Cardiac fibroblast (primary cell): ENCODE measurements at regions not wholly inside any gene's neighbourhood (a gene's known extent, or its start where the extent isn't known, plus 50 kb on each side); places are given as distances from the start of the nearest gene placed in this dataset.
A peak's percentile ranks its signal among the peaks of the same experiment; 100 is the strongest.

ENCODE experiments used
- DNase-seq, 2 donors: peaks; one replicate each; pipeline versions ENCODE4 v3.0.0 to v3.0.0-alpha.2; 2010; ENCODE audit warnings: low read depth in 2 of 2
- H3K4me3 ChIP-seq, 2 donors: replicated peaks in 1 of 2; 1 replicate in 1 of 2; 2 replicates in 1 of 2; pipeline ENCODE4 v1.5.1; 2011; ENCODE audit warnings: low read depth in 2 of 2, low read length in 2 of 2, mild to moderate bottlenecking in 2 of 2, moderate library complexity in 1 of 2
- TF ChIP-seq, protein P1 (sequence below): IDR thresholded peaks from one replicate; pipeline ENCODE4 v1.5.1; 2011; ENCODE audit warnings: low read depth, mild to moderate bottlenecking, low read length, inconsistent platforms

DNA sequence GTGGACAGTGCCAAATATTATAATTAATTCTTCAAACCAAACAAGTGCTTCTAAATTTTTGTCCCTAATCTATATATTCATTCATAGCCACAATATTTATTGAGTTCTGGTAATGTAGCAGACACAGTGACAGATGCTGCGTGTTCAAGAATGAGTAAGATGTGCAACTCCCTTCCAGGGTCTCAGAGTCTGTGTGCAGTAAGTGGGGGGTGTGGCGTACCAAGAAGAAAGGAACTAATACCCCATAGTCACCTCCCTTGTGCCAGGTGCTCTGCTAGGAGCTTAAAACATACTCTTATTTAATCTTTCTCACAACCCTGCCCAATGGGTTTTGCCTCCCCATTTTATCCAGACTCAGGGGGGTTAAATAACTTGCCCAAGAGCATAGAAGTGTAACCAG lies 358.7 kb downstream of the BARHL2 start:
- DNase-seq, result no peak
- TF ChIP-seq, protein P1, sequence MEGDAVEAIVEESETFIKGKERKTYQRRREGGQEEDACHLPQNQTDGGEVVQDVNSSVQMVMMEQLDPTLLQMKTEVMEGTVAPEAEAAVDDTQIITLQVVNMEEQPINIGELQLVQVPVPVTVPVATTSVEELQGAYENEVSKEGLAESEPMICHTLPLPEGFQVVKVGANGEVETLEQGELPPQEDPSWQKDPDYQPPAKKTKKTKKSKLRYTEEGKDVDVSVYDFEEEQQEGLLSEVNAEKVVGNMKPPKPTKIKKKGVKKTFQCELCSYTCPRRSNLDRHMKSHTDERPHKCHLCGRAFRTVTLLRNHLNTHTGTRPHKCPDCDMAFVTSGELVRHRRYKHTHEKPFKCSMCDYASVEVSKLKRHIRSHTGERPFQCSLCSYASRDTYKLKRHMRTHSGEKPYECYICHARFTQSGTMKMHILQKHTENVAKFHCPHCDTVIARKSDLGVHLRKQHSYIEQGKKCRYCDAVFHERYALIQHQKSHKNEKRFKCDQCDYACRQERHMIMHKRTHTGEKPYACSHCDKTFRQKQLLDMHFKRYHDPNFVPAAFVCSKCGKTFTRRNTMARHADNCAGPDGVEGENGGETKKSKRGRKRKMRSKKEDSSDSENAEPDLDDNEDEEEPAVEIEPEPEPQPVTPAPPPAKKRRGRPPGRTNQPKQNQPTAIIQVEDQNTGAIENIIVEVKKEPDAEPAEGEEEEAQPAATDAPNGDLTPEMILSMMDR, result no peak
- no peak overlapping the region for H3K4me3 ChIP-seq

DNA sequence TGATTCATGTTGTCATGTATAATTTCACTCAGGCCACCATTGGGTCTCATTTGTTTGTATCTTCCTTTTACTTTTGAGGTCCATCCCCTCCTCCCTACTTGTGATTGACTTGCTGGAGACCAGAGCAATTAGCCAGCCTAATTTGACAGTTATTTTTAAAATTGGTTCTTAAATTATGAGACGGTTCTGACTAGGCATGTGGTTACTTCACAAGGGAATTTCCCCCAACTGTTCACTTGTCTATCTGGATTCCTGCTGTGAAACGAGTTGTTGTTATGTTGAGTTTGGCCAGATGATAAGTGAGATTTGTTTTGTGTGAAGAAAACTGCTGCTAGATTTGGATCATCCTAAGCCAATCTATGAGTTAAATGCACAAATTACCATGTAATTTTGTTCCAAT lies 359.1 kb downstream of the BARHL2 start:
- TF ChIP-seq, protein P1, result no peak
- peak in 1 of 2 donors; percentile 18 for DNase-seq

DNA sequence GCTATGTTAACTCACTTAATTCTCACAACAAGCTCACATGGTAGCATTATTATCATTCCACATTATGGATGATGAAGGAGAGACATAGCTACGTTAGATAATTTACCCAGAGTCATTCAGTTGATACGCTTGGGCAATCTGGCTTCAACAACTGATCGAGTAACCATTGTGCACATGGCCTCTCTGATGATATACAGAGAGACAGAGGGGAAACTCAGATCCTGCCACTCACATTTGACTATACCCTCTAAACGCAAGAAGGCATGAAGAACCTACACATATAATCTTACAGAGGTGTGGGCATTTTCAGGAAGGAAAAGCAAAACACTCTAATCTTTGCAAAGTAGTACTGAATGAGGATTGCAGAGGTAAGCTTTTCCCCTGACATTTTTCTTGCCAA lies 360.1 kb downstream of the BARHL2 start:
- no peak for DNase-seq
- TF ChIP-seq, protein P1, result no peak
- no peak overlapping the region for H3K4me3 ChIP-seq

More for the DNA sequence above, 359.1 kb downstream of the BARHL2 start:
- H3K4me3 ChIP-seq, result no peak overlapping the region

DNA sequence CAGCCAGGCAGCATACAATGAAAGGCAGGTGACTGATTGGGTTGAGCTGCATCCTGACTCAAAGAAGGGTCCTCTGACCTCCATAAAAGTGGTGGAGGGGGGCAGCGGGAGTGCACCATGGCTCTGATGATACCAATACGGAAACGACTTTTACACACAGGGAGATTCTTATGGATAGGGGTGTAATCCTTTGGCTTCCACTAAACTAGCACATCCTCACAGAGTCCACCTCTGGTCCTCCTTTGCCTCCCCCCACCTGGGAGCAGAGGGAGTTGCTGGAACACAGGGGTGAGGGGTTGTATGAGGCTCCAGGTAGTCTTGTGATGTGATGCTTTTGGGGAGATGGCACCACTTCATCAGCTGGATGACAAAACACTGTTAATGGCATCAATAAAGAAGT lies 361.0 kb downstream of the BARHL2 start:
- no peak overlapping the region for H3K4me3 ChIP-seq
- TF ChIP-seq, protein P1, result no peak
- DNase-seq, result no peak

DNA sequence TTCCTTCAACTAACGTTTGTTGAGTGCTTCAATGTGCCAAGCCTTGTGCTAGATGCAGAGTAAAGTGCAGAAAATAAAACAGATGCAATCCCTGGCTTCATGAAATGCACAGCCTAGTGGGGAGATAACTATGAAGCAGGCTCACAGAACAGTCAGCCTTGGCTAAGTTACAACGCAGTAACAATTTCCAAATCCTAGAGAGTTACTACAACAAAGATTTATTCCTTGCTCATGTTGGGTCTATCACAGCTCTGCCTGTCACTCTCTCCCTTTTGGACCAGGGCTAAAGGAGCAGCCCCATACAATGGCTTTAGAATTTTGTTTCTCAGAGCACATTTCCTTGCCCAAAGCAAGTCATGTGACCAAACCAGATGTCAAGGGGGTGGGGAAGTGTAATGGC lies 359.8 kb downstream of the ZNF326 start:
- H3K4me3 ChIP-seq, result no peak overlapping the region
- TF ChIP-seq, protein P1, result no peak
- no peak for DNase-seq

DNA sequence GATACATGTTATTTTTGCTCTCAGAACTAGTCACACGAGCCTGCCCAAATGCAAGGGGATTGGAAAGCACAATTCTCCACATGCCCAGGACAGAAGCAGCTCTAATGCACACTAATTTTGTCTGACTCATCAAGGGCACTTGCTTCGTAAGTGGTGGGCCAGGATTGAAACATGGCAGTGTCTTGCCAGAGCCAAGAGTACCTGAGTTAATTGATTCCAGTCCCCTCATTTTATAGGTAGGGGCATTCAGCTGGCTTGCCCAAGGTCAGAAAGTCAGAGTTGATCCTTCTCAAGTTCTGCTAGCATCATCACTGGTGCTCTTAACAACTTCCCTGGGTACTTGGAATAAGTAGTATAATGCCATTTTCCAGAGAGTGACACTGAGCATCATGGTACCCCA lies 356.1 kb downstream of the ZNF326 start:
- H3K4me3 ChIP-seq, result no peak overlapping the region
- DNase-seq, result no peak
- TF ChIP-seq, protein P1, result no peak

DNA sequence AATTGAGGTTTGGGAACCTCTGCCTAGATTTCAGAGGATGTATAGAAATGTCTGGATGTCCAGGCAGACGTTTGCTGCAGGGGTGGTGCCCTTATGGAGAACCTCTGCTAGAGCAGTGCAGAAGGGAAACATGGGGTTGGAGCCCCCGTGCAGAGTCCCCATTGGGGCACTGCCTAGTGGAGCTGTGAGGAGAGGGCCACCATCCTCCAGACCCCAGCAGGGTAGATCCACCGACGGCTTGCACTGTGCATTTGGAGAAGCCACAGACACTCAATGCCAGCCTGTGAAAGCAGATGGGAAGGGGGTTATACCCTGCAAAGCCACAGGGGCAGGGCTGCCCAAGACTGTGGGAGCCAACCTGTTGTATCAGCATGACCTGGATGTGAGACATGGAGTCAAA lies 354.6 kb downstream of the ZNF326 start:
- H3K4me3 ChIP-seq, result no peak overlapping the region
- TF ChIP-seq, protein P1, result no peak
- no peak for DNase-seq
